HEK293 (cell line): ENCODE measurements at regions not wholly inside any gene's neighbourhood (a gene's known extent, or its start where the extent isn't known, plus 50 kb on each side); places are given as distances from the start of the nearest gene placed in this dataset.

ENCODE experiments used
- CTCF ChIA-PET: fragments of 350-600 bp; formaldehyde crosslinking; extraction: SDS; loops from one replicate; lab custom pipeline; 2021; ENCODE audit warnings: antibody characterized with exemption; lab: Yijun Ruan, JAX
- POLR2A ChIA-PET: fragments of 300-600 bp; formaldehyde crosslinking; extraction: SDS; loops from one replicate; lab custom pipeline; 2020; ENCODE audit warnings: antibody characterized with exemption, inconsistent platforms; lab: Yijun Ruan, JAX
- H3K27ac ChIP-seq: fragments of 200-500 bp; sonication (Bioruptor generic); 2 replicates; pipeline ENCODE4 v1.5.1; 2014; ENCODE audit warnings: low read depth, low read length, control low read depth, inconsistent platforms; ENCODE audit errors: extremely low read depth
- H3K36me3 ChIP-seq, 2 experiments: fragments of 200-500 bp in 1 of 2; sonication (Bioruptor generic) in 1 of 2; 1 replicate in 1 of 2; 2 replicates in 1 of 2; pipeline ENCODE4 v1.5.1; 2014 to 2017; ENCODE audit warnings: inconsistent platforms in 2 of 2, low read length in 2 of 2; ENCODE audit not compliant: control insufficient read depth in 2 of 2, insufficient read depth in 1 of 2
- H3K4me1 ChIP-seq: fragments of 200-500 bp; sonication (Bioruptor generic); 2 replicates; pipeline ENCODE4 v1.5.1; 2014; ENCODE audit warnings: mild to moderate bottlenecking, low read length, inconsistent platforms; ENCODE audit not compliant: control insufficient read depth, insufficient read depth
- H3K4me3 ChIP-seq: 2 replicates; pipeline ENCODE4 v1.5.1; 2011; ENCODE audit warnings: low read depth, mild to moderate bottlenecking, control low read depth, low read length, moderate library complexity
- H3K9me3 ChIP-seq: fragments of 200-500 bp; sonication (Bioruptor generic); 2 replicates; pipeline ENCODE4 v1.5.1; 2014; ENCODE audit warnings: low read depth, low read length, inconsistent platforms; ENCODE audit not compliant: control insufficient read depth, insufficient read depth
- BCL11B ChIP-seq: fragments of 450-650 bp; formaldehyde crosslinking; IDR thresholded peaks from 2 replicates; pipeline ENCODE4 v1.5.1; 2016; ENCODE audit warnings: low read depth, missing biosample characterization, missing genetic modification characterization
- KLF16 ChIP-seq: fragments of 450-650 bp; formaldehyde crosslinking; IDR thresholded peaks from 2 replicates; pipeline ENCODE4 v1.5.1; 2017; ENCODE audit warnings: missing biosample characterization, missing genetic modification characterization
- MYNN ChIP-seq: fragments of 450-650 bp; formaldehyde crosslinking; IDR thresholded peaks from 2 replicates; pipeline ENCODE4 v1.5.1; 2016; ENCODE audit warnings: missing biosample characterization, missing genetic modification characterization, borderline replicate concordance
- RBAK ChIP-seq: fragments of 450-650 bp; formaldehyde crosslinking; IDR thresholded peaks from 2 replicates; pipeline ENCODE4 v1.5.1; 2016; ENCODE audit warnings: missing biosample characterization, missing genetic modification characterization
- REPIN1 ChIP-seq: fragments of 450-650 bp; formaldehyde crosslinking; IDR thresholded peaks from 2 replicates; pipeline ENCODE4 v1.5.1; 2017; ENCODE audit warnings: missing biosample characterization, missing genetic modification characterization, low read depth
- YY2 ChIP-seq: fragments of 450-650 bp; formaldehyde crosslinking; IDR thresholded peaks from 2 replicates; pipeline ENCODE4 v1.5.1; 2016; ENCODE audit warnings: missing biosample characterization, missing genetic modification characterization
- ZBTB21 ChIP-seq: fragments of 450-650 bp; formaldehyde crosslinking; IDR thresholded peaks from 2 replicates; pipeline ENCODE4 v1.5.1; 2017; ENCODE audit warnings: missing biosample characterization, missing genetic modification characterization
- ZNF112 ChIP-seq: fragments of 450-650 bp; formaldehyde crosslinking; IDR thresholded peaks from 2 replicates; pipeline ENCODE4 v1.5.0; 2017; ENCODE audit warnings: missing biosample characterization, missing genetic modification characterization
- ZNF133 ChIP-seq: fragments of 450-650 bp; formaldehyde crosslinking; IDR thresholded peaks from 2 replicates; pipeline ENCODE4 v1.5.1; 2016; ENCODE audit warnings: missing biosample characterization, missing genetic modification characterization
- ZNF175 ChIP-seq: fragments of 450-650 bp; formaldehyde crosslinking; IDR thresholded peaks from 2 replicates; pipeline ENCODE4 v1.5.1; 2016; ENCODE audit warnings: missing biosample characterization, missing genetic modification characterization
- ZNF184 ChIP-seq: fragments of 450-650 bp; IDR thresholded peaks from 2 replicates; pipeline ENCODE4 v1.5.1; 2018; ENCODE audit warnings: missing biosample characterization, mild to moderate bottlenecking, missing genetic modification characterization
- ZNF221 ChIP-seq: fragments of 450-650 bp; formaldehyde crosslinking; IDR thresholded peaks from 2 replicates; pipeline ENCODE4 v1.5.1; 2017; ENCODE audit warnings: missing biosample characterization, missing genetic modification characterization, borderline replicate concordance
- ZNF266 ChIP-seq: fragments of 450-650 bp; formaldehyde crosslinking; IDR thresholded peaks from 2 replicates; pipeline ENCODE4 v1.5.1; 2016; ENCODE audit warnings: missing biosample characterization, missing genetic modification characterization, low read depth
- ZNF274 ChIP-seq, 2 experiments: fragments of 200-500 bp in 1 of 2; fragments of 450-650 bp in 1 of 2; sonication (Bioruptor generic) in 1 of 2; formaldehyde crosslinking in 1 of 2; IDR thresholded peaks; 2 replicates each; pipeline versions ENCODE4 v1.5.1 to v1.6.1; 2014 to 2016; ENCODE audit warnings: borderline replicate concordance in 1 of 2, inconsistent platforms in 1 of 2, low read length in 1 of 2, missing biosample characterization in 1 of 2, missing genetic modification characterization in 1 of 2
- ZNF366 ChIP-seq: fragments of 450-650 bp; formaldehyde crosslinking; conservative IDR thresholded peaks from 2 replicates; pipeline ENCODE4 v1.5.1; 2016; ENCODE audit warnings: missing biosample characterization, missing genetic modification characterization
- ZNF510 ChIP-seq: fragments of 450-650 bp; formaldehyde crosslinking; IDR thresholded peaks from 2 replicates; pipeline ENCODE4 v1.5.1; 2018; ENCODE audit warnings: mild to moderate bottlenecking, missing genetic modification characterization, missing biosample characterization; ENCODE audit not compliant: insufficient replicate concordance
- ZNF560 ChIP-seq: fragments of 450-650 bp; formaldehyde crosslinking; IDR thresholded peaks from 2 replicates; pipeline ENCODE4 v1.5.1; 2017; ENCODE audit warnings: missing biosample characterization, missing genetic modification characterization, borderline replicate concordance
- ZNF585B ChIP-seq: fragments of 450-650 bp; formaldehyde crosslinking; IDR thresholded peaks from 2 replicates; pipeline ENCODE4 v1.5.1; 2016; ENCODE audit warnings: missing biosample characterization, missing genetic modification characterization
- ZNF623 ChIP-seq: fragments of 450-650 bp; formaldehyde crosslinking; IDR thresholded peaks from 2 replicates; pipeline ENCODE4 v1.5.1; 2016; ENCODE audit warnings: missing biosample characterization, missing genetic modification characterization
- ZNF626 ChIP-seq: fragments of 450-650 bp; sonication (Bioruptor Pico); formaldehyde crosslinking; IDR thresholded peaks from 2 replicates; pipeline ENCODE4 v1.5.1; 2018; ENCODE audit warnings: missing biosample characterization, missing genetic modification characterization, inconsistent platforms
- ZNF843 ChIP-seq: fragments of 450-650 bp; formaldehyde crosslinking; IDR thresholded peaks from 2 replicates; pipeline ENCODE4 v1.5.1; 2016; ENCODE audit warnings: missing biosample characterization, missing genetic modification characterization
- TF ChIP-seq, protein P1 (sequence below): fragments of 450-650 bp; formaldehyde crosslinking; IDR thresholded peaks from 2 replicates; pipeline ENCODE4 v1.5.1; 2016; ENCODE audit warnings: missing biosample characterization, missing genetic modification characterization
- TF ChIP-seq, protein P2 (sequence below): fragments of 450-650 bp; formaldehyde crosslinking; conservative IDR thresholded peaks from 2 replicates; pipeline ENCODE4 v1.5.1; 2016; ENCODE audit warnings: low read depth, missing biosample characterization, missing genetic modification characterization
- TF ChIP-seq, protein P3 (sequence below): fragments of 450-650 bp; formaldehyde crosslinking; IDR thresholded peaks from 2 replicates; pipeline ENCODE4 v1.5.1; 2016; ENCODE audit warnings: missing biosample characterization, missing genetic modification characterization

DNA sequence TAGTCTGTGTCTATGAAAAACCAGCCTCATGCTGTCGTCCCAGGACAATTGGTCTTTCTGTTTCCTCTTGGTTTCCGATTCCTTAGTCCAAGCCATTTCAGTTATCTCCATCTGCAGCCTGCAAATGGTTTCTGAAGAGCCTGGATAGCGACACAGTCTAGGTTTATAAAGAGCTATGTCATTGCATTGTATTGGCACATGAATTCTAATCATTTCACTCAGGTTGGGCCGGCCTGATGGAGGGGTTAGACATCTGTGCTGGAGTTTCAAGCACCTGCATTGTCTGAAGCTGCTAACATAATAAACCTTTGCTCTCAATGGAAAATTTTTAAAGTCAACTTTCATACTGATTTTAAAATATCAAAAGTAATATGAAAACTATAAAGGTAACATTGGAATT lies 232.6 kb upstream of the MAP3K7 start:
- POLR2A ChIA-PET: no interaction called here
- CTCF ChIA-PET: interaction anchor here (0.6 kb wide), 1 partner anchor 194 kb away, joined by 3 read pairs; no protein-coding TSS in a partner anchor
- Histone ChIP-seq H3K9me3 (no peaks in the 10 kb centered on the region), H3K36me3 (no peaks in the 10 kb centered on the region), H3K27ac (no peak overlapping the region), H3K4me1 (no peaks in the 10 kb centered on the region), H3K4me3 (no peak overlapping the region)
- TF ChIP-seq ZNF585B (tag by site-specific recombination) (no peak), ZNF112 (no peak), ZNF221 (tag by site-specific recombination) (no peak)
- TF ChIP-seq, protein P1, sequence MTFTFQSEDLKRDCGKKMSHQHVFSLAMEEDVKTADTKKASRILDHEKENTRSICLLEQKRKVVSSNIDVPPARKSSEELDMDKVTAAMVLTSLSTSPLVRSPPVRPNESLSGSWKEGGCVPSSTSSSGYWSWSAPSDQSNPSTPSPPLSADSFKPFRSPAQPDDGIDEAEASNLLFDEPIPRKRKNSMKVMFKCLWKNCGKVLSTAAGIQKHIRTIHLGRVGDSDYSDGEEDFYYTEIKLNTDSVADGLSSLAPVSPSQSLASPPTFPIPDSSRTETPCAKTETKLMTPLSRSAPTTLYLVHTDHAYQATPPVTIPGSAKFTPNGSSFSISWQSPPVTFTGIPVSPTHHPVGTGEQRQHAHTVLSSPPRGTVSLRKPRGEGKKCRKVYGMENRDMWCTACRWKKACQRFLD (tag by site-specific recombination): no peak

DNA sequence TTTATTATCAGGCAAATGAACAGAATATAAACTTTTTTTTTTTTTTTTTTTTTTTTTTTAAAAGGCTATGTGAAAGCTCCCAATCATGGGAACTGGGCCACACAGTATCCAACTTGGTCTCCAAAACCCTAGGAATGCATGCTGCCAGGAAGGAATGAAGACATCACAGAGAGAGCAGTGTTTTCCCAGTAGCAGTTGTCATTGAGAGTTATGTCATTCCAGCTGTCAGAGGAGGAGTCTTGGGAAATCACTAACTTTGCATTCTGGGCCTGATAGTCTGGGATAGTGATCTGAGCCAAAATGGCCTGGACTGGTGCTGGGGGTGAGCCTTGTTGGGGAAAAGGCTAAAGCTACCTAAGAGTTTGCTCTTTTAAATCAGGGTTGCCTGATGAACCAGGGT lies 231.3 kb upstream of the MAP3K7 start:
- no peaks in the 10 kb centered on the region for H3K36me3 ChIP-seq
- no peak overlapping the region for H3K27ac ChIP-seq
- CTCF ChIA-PET: interaction anchor here (0.6 to 0.7 kb wide), 2 partner anchors 41 to 198 kb away, joined by 3 read pairs; no protein-coding TSS in a partner anchor
- no peak overlapping the region for H3K4me3 ChIP-seq
- TF ChIP-seq ZNF274 (IDR thresholded peaks at IDR 0.05; ENCODE audit: low read length): no peak
- no peak for TF ChIP-seq ZNF274 (tag by site-specific recombination; IDR thresholded peaks at IDR 0.05; ENCODE audit: borderline replicate concordance)
- no peak for TF ChIP-seq MYNN (tag by site-specific recombination)
- no peak for TF ChIP-seq KLF16 (tag by site-specific recombination)
- TF ChIP-seq, protein P2, sequence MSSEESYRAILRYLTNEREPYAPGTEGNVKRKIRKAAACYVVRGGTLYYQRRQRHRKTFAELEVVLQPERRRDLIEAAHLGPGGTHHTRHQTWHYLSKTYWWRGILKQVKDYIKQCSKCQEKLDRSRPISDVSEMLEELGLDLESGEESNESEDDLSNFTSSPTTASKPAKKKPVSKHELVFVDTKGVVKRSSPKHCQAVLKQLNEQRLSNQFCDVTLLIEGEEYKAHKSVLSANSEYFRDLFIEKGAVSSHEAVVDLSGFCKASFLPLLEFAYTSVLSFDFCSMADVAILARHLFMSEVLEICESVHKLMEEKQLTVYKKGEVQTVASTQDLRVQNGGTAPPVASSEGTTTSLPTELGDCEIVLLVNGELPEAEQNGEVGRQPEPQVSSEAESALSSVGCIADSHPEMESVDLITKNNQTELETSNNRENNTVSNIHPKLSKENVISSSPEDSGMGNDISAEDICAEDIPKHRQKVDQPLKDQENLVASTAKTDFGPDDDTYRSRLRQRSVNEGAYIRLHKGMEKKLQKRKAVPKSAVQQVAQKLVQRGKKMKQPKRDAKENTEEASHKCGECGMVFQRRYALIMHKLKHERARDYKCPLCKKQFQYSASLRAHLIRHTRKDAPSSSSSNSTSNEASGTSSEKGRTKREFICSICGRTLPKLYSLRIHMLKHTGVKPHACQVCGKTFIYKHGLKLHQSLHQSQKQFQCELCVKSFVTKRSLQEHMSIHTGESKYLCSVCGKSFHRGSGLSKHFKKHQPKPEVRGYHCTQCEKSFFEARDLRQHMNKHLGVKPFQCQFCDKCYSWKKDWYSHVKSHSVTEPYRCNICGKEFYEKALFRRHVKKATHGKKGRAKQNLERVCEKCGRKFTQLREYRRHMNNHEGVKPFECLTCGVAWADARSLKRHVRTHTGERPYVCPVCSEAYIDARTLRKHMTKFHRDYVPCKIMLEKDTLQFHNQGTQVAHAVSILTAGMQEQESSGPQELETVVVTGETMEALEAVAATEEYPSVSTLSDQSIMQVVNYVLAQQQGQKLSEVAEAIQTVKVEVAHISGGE (tag by site-specific recombination): no peak
- no peak for TF ChIP-seq ZNF175 (tag by site-specific recombination)
- TF ChIP-seq ZNF560 (tag by site-specific recombination): no peak
- no peak for TF ChIP-seq ZNF133 (tag by site-specific recombination)
- TF ChIP-seq ZNF626 (tag by site-specific recombination): no peak
- no peak for TF ChIP-seq REPIN1
- TF ChIP-seq YY2: no peak
- no peak for TF ChIP-seq ZNF266 (tag by site-specific recombination)
- TF ChIP-seq, protein P3, sequence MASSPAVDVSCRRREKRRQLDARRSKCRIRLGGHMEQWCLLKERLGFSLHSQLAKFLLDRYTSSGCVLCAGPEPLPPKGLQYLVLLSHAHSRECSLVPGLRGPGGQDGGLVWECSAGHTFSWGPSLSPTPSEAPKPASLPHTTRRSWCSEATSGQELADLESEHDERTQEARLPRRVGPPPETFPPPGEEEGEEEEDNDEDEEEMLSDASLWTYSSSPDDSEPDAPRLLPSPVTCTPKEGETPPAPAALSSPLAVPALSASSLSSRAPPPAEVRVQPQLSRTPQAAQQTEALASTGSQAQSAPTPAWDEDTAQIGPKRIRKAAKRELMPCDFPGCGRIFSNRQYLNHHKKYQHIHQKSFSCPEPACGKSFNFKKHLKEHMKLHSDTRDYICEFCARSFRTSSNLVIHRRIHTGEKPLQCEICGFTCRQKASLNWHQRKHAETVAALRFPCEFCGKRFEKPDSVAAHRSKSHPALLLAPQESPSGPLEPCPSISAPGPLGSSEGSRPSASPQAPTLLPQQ: no peak
- no peak for TF ChIP-seq RBAK (tag by site-specific recombination)
- no peak for TF ChIP-seq ZNF184
- no peak for TF ChIP-seq ZBTB21 (tag by site-specific recombination)
- TF ChIP-seq ZNF510 (tag by site-specific recombination): no peak
- TF ChIP-seq ZNF843 (tag by site-specific recombination): no peak
- no peak for TF ChIP-seq ZNF366 (tag by site-specific recombination)
- TF ChIP-seq BCL11B (tag by site-specific recombination): no peak
- TF ChIP-seq ZNF623: no peak
- H3K9me3 ChIP-seq: no peaks in the 10 kb centered on the region
- H3K4me1 ChIP-seq: no peaks in the 10 kb centered on the region
- POLR2A ChIA-PET: no interaction called here
